Vagina (tissue), 2 donors: ENCODE measurements at regions not wholly inside any gene's neighbourhood (a gene's known extent, or its start where the extent isn't known, plus 50 kb on each side); places are given as distances from the start of the nearest gene placed in this dataset.

ENCODE experiments used
- POLR2A ChIP-seq, 2 donors: fragments of 450-650 bp; IDR thresholded peaks; one replicate each; pipeline ENCODE4 v1.6.1; 2017; ENCODE audit warnings: antibody characterized with exemption in 2 of 2, mild to moderate bottlenecking in 2 of 2, moderate library complexity in 2 of 2
- TF ChIP-seq, protein P1 (sequence below), 3 experiments: fragments of 450-650 bp in 2 of 3; fragments of 200-600 bp in 1 of 3; sonication (generic) in 1 of 3; IDR thresholded peaks; one replicate each; pipeline ENCODE4 v1.5.1; 2017 to 2019; ENCODE audit warnings: antibody characterized with exemption in 3 of 3, mild to moderate bottlenecking in 2 of 3, moderate library complexity in 2 of 3

GRCh38 chr4:28772066-28772465 lies 1911.4 kb downstream of the STIM2 start:
- TF ChIP-seq, protein P1, sequence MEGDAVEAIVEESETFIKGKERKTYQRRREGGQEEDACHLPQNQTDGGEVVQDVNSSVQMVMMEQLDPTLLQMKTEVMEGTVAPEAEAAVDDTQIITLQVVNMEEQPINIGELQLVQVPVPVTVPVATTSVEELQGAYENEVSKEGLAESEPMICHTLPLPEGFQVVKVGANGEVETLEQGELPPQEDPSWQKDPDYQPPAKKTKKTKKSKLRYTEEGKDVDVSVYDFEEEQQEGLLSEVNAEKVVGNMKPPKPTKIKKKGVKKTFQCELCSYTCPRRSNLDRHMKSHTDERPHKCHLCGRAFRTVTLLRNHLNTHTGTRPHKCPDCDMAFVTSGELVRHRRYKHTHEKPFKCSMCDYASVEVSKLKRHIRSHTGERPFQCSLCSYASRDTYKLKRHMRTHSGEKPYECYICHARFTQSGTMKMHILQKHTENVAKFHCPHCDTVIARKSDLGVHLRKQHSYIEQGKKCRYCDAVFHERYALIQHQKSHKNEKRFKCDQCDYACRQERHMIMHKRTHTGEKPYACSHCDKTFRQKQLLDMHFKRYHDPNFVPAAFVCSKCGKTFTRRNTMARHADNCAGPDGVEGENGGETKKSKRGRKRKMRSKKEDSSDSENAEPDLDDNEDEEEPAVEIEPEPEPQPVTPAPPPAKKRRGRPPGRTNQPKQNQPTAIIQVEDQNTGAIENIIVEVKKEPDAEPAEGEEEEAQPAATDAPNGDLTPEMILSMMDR (IDR thresholded peaks at IDR 0.05): no peak
- TF ChIP-seq POLR2A (IDR thresholded peaks at IDR 0.05): no peak
